ENCODE measurements at regions not wholly inside any gene's neighbourhood (a gene's known extent, or its start where the extent isn't known, plus 50 kb on each side); places are given as distances from the start of the nearest gene placed in this dataset.

GRCh38 chr12:28936711-28937110 is 212.4 kb upstream of the FAR2 start:
- TF ChIP-seq POLR2AphosphoS5 (IDR thresholded peaks at IDR 0.05; ENCODE audit: low read depth) (no peak), CTCF (IDR thresholded peaks at IDR 0.05; ENCODE audit: insufficient read depth, low read length) (no peak), GABPA (IDR thresholded peaks at IDR 0.05; ENCODE audit: low read depth) (no peak), SPI1 (IDR thresholded peaks at IDR 0.05; ENCODE audit: borderline replicate concordance, low read depth) (no peak)

Data from HL-60 (cell line).